Stomach (tissue), 4 donors: ENCODE measurements at regions not wholly inside any gene's neighbourhood (a gene's known extent, or its start where the extent isn't known, plus 50 kb on each side); places are given as distances from the start of the nearest gene placed in this dataset.

Experiments
- EP300 ChIP-seq: sonication (generic); formaldehyde crosslinking; IDR thresholded peaks from one replicate; pipeline ENCODE4 v1.6.1; 2017; ENCODE audit warnings: antibody characterized with exemption
- POLR2A ChIP-seq, 4 donors: fragments of 450-650 bp; IDR thresholded peaks; one replicate each; pipeline ENCODE4 v1.6.1; 2016; ENCODE audit warnings: antibody characterized with exemption in 4 of 4, control low read depth in 2 of 4, mild to moderate bottlenecking in 1 of 4, moderate library complexity in 1 of 4
- POLR2AphosphoS5 ChIP-seq, 3 donors: sonication (generic); formaldehyde crosslinking; IDR thresholded peaks; one replicate each; pipeline ENCODE4 v1.6.1; 2016; ENCODE audit warnings: antibody characterized with exemption in 3 of 3
- TF ChIP-seq, protein P1 (sequence below), 7 experiments: fragments of 450-650 bp in 4 of 7; fragments of 200-600 bp in 3 of 7; sonication (generic) in 3 of 7; IDR thresholded peaks; one replicate each; pipeline ENCODE4 v1.5.1; 2016 to 2019; ENCODE audit warnings: antibody characterized with exemption in 7 of 7, control low read depth in 2 of 7, mild to moderate bottlenecking in 1 of 7

DNA sequence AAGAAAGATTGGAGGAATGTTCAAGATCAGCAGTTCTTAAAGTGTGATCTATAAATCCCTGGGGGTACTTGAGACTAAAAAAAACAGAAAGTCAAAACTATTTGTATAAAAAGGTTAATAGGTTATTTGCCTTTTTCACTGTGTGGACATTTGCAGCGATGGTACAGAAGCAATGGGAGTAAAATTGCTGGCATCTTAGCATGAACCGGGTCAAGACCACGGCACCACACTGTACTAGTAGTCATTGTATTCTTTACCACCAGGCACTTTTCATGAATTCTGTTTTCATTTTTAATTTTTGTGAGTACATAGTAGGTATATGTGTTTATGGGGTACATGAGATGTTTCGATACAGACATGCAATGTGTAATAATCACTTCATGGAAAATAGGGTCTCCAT is 126.2 kb downstream of the IPO8 start:
- TF ChIP-seq, protein P1, sequence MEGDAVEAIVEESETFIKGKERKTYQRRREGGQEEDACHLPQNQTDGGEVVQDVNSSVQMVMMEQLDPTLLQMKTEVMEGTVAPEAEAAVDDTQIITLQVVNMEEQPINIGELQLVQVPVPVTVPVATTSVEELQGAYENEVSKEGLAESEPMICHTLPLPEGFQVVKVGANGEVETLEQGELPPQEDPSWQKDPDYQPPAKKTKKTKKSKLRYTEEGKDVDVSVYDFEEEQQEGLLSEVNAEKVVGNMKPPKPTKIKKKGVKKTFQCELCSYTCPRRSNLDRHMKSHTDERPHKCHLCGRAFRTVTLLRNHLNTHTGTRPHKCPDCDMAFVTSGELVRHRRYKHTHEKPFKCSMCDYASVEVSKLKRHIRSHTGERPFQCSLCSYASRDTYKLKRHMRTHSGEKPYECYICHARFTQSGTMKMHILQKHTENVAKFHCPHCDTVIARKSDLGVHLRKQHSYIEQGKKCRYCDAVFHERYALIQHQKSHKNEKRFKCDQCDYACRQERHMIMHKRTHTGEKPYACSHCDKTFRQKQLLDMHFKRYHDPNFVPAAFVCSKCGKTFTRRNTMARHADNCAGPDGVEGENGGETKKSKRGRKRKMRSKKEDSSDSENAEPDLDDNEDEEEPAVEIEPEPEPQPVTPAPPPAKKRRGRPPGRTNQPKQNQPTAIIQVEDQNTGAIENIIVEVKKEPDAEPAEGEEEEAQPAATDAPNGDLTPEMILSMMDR (IDR thresholded peaks at IDR 0.05), result no peak
- TF ChIP-seq POLR2A (IDR thresholded peaks at IDR 0.05), result no peak
- TF ChIP-seq EP300, result no peak
- TF ChIP-seq POLR2AphosphoS5 (IDR thresholded peaks at IDR 0.05), result no peak
